GM21717 (cell line): ENCODE measurements at regions not wholly inside any gene's neighbourhood (a gene's known extent, or its start where the extent isn't known, plus 50 kb on each side); places are given as distances from the start of the nearest gene placed in this dataset.

ENCODE experiments used
- ATAC-seq: cut with Tn5 transposase; IDR thresholded peaks from one replicate; pipeline ENCODE4 v1.9.1; 2021; ENCODE audit warnings: mild to moderate bottlenecking, moderate library complexity; ENCODE audit not compliant: unreplicated experiment

DNA sequence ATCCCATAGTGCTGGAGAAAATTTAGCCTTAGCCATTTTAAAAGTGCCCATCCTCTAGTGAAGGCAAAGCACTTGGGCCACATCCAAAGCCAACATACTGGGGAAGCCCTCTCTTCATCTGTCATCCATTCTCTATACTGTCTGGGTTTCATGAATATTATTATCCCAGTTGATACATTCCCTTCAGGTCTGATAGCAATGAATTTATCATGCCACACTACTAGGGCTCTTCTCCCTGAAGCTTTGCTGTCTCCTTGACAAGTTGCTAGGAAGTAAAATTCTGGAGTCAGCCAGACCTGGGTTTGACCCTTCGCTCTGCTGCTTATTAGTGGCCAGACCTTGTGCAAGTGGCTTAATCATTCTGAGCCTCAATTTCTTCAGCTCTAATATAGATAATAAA lies 1041.4 kb upstream of the ADGRL2 start:
- ATAC-seq = no peak

DNA sequence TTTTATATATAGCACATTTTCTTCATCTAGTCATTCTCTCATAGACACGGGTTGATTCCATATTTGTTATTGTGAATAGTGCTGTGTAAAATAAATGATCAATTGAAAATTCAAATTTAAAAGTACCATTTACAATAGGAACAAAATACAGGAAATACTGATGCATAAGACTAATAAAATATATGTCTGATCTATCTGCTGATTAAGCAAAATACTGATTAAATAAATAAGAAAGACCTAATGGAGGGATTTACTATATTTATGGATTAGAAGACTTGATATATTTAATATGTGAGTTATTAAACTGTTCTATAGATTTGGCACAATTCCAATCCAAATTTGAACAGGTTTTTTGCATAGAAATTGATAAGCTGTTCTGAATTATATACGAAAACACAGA lies 1044.8 kb upstream of the ADGRL2 start:
- ATAC-seq = no peak

DNA sequence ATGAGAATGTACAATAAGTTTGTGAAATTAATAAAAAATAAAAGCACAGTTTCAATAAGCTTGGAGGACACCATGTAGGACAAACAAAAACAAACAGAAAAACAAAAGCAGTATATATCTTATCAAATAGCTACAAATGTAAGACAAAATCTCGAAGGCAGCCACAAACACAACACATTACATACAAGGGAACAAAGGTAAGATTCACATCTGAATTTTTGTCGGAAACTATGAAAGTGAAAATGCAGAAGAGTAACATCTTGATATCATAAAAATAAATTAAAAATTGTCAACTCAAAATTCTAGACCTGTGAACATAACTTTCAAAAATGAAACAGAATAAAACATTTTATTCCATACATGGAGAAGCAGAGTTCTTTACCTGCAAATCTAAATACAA lies 1049.5 kb upstream of the ADGRL2 start:
- ATAC-seq = no peak

DNA sequence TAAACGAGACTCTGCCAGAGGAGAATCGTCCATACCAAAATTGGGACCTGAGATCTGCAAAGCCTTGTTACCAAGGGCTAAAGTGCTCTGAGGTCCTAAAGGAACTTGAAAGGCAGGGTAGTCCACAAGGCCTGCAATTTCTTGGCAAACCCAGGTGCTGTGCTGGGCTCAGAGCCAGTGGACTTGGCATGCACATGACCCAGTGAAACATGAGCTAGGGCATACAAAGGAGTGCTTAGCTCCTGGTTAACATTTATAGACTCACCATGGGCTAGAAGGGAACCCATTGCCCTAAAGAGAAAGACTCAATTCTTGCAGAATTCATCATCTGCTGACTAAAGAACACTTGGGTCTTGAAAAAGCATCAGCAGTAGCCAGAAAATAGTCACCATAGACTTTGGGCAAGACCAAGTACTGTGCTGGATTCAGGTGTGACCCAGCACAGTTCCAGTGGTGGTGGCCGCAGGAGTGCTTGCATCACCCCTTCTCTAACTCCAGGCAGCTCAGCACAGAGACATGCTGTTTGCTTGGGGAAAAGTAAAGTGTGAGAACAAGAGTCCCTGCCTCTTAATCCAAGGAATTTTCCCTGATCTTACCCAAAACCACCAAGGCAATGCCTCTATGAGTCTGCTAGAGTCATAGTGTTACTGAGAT lies 1069.4 kb upstream of the ADGRL2 start:
- ATAC-seq = no peak

DNA sequence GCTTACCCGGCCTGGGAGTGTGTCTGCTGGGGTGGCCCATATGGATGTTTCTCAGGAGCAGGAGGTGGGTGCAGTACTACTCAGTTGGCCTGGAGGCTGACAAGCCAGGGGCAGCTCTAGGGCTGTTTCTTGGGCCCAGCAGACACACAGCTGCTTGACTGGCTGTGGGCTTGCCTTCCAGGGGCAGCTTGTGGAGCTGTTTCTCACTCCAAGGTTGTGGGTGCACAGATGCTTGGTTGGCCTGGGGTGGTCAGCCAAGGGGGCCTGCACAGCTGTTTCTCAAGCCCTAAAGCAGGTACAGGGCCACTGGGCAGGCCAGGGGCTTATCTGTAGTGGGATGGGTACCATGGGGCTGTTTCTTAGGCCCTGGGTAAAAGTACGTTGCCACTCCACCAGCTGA lies 1078.1 kb upstream of the ADGRL2 start:
- ATAC-seq = no peak

DNA sequence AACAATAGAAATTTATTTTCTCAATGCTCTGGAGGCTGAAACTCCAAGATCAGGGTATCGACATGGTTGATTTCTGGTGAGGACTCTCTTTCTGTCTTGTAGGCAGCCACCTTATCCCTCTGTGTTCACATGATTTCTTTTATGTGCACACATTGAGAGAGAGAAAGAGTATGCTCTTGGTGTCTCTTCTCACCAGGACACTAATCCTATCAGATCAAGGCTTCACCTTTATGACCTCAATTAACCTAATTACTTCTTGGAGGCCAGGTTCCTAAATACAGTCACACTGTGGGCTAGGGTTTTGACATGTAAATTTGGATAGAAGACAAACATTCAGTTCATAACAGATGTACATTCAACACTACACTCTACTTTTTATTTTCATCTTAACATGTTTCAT lies 1094.2 kb upstream of the ADGRL2 start:
- ATAC-seq = no peak

DNA sequence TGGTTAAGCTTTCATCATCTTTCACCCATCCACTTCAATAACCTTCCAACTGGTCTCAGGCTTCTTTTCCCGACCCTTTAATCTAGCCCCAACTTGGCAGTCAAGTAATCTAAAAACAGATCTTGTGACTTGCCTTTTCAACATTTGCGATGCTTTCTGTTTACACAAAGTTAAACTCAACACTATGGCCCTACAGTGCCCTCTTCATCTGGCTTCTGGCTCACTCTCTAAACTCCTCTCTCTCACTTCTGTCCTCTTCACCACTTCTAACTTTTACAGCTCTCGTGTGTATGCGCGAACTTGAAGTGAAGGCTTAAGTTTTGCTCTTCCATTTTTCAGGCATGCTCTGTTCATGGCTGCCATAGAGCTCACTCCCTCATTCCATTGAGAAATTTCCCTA lies 1122.3 kb upstream of the ADGRL2 start:
- ATAC-seq = no peak

DNA sequence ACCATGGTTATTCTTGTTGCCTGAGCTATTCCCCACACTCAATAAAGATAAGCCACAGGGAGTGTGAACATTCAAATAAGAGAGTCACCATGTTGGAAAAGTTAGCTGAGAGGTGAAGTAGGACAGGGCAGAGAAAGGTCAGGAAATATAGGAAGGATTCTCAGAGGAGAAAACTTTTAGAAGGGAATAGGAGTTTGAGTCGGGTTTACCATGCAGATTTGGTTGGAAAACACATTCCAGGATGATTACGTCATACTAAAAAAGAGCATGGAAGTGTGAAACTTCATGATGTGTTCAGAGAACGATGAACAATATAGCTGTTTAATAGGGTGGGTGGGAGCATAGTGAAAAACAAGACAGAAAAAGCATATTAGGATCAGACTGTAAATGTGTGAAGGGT lies 1125.3 kb upstream of the ADGRL2 start:
- no peak for ATAC-seq

DNA sequence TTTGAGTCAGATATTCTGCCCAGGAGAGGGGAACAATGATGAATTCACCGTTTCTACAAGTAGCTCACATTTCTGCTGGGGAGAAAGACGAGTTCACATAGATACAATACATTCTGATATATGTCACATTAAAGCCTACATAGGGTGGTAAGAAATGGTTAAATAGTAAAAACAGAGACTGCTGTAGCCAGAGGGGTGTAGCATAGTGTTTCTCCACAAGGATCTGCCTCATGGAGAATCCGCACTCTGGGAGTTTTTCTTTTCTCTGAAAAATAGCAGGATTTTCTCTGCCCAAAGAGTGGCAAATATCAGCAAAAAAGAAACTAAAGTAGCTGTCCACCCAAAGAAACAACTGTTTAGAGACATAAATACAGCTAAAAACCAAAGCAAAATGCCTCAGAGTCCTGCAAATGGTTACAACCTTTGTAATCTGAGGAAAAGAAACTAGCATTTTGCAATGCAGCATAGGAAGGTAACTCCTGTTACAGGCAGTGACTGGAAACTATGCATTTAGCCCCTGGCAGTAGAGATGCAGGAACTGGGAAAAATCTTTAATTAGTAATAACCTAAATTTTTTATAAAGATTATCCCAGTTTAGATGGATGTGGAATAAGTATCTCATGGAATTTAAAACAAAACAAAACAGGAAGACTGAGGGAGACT lies 1126.7 kb upstream of the ADGRL2 start:
- no peak for ATAC-seq

DNA sequence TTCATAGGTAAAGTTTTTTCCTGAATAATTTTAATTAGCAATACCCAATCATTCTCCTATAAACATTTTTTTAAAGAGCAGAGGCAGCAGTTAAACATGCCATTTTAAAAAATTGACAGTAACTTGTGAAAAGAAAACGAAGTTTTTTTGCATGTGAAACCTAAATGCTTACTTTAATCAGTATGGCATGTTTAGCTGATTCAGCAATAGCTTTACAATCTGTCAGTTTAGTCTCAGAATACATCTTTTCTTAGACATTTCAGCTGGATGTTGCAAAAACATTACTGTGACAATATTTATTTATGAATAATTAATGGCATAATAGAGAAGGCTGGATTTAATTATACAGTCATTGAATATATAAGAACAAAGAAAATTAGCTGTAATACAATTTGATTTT lies 1132.4 kb upstream of the ADGRL2 start:
- no peak for ATAC-seq

DNA sequence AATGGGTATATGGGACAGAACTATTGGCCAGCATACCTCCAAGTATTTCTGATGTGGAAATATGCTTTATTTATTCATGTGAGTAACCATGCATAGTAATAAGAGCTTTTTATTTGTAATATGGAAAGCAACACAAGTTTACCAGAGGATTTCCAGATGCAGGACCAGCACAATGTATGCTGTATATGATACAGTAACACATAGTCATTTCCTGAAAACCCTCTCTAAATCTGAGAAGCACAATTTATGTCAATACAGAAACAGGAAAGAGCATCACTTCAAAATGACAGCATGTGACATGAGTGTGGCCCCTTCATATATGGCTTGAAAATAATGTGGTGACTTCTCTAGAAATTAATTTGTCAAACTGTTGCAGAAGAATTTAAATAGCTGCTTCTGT lies 1134.7 kb upstream of the ADGRL2 start:
- no peak for ATAC-seq

DNA sequence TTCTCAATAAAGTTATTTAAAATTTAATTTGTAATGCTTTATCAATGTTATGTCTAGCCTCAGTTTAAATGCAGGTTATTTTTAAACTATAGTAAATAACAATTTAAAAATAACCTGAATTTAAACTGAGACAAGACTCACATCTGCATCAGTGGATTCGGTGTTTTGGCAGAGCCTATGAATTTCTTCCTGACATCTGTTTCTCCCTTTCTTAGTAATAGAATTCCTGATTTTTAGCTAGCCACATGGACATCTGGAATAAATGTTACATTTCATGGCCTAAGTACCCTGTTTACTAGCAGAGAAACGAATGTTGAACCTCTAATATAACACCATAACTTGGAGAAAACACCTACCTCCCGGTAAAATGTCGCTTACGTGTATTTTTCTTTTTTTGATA lies 1141.6 kb upstream of the ADGRL2 start:
- no peak for ATAC-seq

DNA sequence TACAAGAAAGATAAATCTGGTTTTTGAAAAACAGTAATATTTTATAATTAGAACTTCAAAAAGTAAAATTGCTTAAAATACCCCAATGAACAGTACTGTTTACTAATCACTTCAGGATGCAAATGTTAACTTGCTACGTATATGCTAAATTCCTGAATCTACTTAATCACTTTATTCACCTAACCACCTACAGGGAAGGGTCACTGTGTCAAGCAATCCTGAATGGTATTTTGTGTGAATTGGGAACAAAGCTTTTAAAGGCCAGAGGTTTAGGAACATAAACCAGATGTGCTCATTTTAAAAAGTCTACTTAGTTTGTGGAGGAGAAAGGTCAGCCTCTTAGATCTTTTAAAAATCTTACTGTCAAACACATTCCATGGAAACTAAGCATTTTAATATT lies 1143.0 kb upstream of the ADGRL2 start:
- ATAC-seq = no peak

DNA sequence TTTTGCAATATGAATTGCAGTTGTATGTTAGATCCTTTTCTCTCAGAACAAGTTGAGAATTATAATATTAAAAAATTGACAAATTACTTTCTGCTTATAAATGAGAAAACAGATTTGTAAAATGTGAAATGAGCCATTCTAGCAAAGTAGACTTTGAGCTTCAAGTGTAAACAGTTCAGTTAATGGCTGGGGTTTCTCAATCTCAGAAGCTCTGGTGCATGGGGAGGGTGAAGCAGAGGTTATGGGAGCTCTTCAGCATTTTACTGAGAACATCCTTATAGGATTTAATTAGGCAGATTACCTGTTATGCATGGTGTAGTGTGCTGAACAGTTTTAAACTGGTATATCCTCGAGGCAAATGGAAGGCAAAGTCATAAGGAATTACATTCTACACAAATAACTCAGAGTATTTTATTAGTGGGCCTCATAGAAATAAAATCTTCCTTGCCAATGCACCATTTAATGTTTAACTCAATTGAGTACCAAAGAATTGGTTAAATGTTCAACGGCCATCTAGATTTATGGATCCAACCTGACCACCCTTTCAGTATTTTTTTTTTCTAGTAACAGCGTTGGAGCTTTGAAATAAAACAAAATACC lies 1143.6 kb upstream of the ADGRL2 start:
- no peak for ATAC-seq

DNA sequence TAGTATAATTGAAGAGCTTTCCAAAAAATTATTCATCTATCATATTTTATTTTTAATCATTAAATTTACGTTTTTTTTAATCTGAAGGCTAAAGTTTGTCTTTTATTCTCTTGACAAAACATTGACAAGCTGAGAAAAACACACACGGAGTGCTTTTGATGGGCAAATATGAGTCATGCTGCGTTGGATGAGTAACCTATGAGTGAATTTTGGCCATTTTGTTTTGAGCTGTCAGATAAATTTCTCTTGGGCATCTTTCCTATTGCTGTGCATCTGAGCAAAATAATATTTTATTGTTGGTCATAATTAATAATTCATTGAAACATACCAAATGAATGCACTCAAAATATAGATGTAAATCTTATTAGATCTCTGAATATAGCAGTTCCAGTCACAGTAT lies 1144.1 kb upstream of the ADGRL2 start:
- no peak for ATAC-seq

DNA sequence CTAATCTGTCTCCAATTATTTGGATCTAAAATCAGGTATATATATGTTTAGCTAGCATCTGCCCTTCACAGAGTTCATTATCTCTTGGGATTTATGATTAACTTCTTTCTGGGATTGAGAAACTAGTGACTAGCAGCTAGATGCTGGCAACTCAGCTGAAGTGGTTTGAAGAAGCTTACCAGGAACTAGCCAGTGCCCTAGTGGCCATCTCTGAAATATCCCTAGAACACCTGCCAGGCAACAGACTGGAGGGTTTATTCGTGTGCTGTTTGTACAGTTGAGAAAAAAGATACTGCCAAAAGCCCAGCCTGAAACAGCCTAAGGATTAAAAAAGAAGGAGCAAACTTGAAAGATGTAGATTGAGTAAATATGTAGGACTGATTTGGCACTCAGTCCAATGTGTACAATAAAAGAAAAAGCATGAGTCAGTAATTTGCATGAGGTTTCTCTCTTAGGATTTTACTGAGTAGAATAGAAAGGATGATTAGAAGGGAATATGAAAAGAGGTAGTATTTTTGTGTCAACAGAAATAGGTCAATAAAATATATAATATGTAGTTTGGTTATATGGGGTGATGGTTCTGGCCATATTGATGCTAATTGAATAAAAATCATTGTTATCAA lies 1144.6 kb upstream of the ADGRL2 start:
- peak; percentile 75 for ATAC-seq

DNA sequence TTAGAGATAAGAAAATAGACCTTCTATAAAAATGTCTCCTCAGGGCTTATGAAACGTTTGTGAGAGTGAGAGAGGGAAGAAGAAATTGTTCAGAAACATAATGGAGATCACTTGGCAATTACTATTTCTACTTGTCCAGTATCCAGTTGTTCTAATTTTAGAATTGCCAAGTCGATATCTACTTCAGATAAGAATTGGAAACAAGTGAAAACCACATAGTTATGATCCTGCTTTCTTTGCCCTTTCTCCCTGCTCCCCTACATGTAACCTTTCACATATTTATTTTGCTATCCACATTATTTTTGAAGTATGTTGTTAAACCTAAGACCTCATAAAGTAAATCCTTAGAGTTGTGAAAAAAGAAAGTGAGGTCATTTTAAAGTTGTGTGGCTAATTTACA lies 1154.7 kb upstream of the ADGRL2 start:
- ATAC-seq = no peak

DNA sequence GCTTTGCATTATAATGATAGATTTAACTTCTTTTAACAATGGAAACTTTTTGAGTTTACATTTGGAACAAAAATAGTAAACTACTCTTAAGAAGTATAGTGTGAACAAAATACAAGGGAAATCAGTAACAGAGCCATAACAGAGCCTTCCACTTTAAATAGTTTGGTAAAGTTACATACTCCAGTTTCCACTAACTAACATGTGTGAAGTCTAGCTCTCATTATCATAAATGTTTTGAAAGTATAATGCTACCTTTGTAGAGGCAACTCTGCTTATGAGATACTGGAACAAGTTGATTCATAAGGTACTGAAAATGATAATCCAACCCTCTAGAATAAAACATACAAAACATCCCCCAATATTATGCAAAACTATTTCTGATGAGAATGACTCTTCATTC lies 1155.1 kb upstream of the ADGRL2 start:
- ATAC-seq = no peak

DNA sequence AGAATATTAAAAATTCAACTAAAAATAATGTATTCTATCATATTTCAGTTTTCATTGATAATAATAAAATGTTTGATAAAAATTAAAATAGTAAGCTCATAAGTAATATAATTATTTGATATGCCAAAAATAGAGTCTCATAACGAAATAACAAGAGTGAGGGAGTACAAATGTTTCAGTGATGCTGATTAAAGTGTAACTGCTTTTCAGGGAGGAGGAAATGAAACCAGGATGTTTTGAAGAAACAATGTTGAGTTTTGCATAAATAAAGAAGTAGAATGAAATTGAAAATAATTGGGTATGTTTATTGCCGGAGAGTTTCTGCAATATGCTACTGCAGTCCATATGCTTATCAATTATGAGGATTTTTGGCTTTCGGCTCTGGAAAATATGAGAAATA lies 1159.8 kb upstream of the ADGRL2 start:
- peak; percentile 40 for ATAC-seq

DNA sequence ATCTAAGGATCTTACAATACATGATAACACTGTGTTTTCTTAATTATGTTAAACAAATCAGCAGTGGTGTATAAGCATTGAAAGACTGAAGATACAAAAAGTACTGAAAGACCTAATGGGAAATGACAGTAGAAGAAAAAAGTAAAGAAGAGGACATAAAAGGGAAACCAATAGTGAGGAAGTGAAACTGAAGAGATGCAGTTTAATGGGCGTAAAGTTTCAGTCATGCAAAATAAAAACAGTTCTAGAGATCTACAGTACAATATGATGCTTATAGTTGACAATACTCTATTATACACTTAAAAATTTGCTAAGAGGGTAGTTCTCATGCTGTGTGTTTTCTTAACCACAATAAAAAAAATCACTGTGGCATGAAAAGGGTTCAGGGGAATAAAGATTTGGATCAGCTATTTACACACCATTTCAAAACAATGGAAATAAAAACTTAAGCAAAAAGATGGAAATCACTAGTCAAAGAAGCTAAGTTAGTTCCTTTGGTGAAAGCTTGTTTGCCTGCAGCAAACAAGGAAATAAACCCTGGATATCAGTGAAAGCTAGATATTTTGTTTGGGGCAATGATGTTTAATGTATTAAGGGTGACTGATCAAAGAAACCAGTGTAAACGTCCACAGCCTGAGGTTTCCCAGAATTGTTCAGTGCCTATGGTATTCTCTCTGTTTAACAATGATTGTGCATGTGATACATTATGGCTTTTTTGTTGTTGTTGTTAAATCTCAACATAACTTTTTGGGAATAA lies 1160.8 kb upstream of the ADGRL2 start:
- ATAC-seq = peak; percentile 97

DNA sequence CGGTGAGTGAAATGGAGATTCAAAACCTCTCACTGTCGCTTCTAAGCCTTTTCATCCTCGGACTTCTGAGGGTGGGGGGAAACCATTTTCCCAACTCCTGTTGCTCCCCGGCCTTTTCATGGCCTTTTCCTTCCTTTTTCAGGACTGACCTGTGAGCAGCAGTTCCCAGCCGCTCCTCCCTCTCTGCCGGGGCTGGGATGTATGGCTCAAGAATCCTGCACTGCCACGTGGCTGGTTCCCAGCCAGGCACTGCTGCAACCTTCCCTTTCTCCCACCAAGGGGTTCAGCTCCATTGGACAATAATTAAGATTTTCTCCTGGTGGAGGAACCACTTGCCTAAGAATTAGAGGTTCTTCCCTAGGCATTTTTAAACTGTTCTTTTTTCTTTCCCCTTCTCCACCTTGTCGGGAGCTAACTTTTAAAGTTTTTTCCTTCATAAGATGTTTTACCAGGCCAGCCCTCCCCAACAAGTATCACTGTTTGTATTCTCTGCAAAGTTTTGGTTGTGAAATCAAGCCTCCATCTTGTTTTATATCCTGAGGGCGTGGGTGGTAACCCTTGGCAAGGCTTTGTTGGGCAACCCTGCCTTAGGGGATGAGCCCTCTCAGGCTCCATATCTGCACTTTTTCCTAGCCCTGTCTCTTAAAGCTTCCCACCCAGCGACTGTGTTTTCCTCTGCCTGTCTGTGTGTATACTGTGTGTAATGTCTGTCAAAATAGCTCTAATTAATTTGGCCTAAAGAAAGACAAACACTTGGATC lies 1166.6 kb upstream of the ADGRL2 start:
- no peak for ATAC-seq
